Parathyroid adenoma (tissue), 2 donors: ENCODE measurements at regions not wholly inside any gene's neighbourhood (a gene's known extent, or its start where the extent isn't known, plus 50 kb on each side); places are given as distances from the start of the nearest gene placed in this dataset.
"Not testable (repeated sequence)": the region's sequence is repeated elsewhere in the genome, so short reads cannot be mapped to it uniquely, and the experiment has no call there.

Source experiments
- H2AFZ ChIP-seq: fragments of 300-600 bp; sonication (generic); one replicate; pipeline ENCODE4 v1.7.0; 2017; ENCODE audit warnings: antibody characterized with exemption, mild to moderate bottlenecking
- H3K27ac ChIP-seq: fragments of 300-600 bp; sonication (generic); one replicate; pipeline ENCODE4 v1.7.0; 2017
- H3K27me3 ChIP-seq: fragments of 300-600 bp; sonication (generic); one replicate; pipeline ENCODE4 v1.7.0; 2017; ENCODE audit warnings: low read length; ENCODE audit not compliant: control insufficient read depth, insufficient read depth
- H3K36me3 ChIP-seq: fragments of 300-600 bp; sonication (generic); one replicate; pipeline ENCODE4 v1.7.0; 2017; ENCODE audit warnings: low read length; ENCODE audit not compliant: control insufficient read depth, insufficient read depth
- H3K4me1 ChIP-seq: fragments of 300-600 bp; sonication (generic); one replicate; pipeline ENCODE4 v1.7.0; 2017; ENCODE audit warnings: control low read depth
- H3K4me2 ChIP-seq: fragments of 300-600 bp; sonication (generic); one replicate; pipeline ENCODE4 v1.7.0; 2017; ENCODE audit warnings: low read length
- H3K4me3 ChIP-seq: fragments of 300-600 bp; sonication (generic); one replicate; pipeline ENCODE4 v1.7.0; 2017; ENCODE audit warnings: low read depth, low read length
- H3K79me2 ChIP-seq: fragments of 300-600 bp; sonication (generic); one replicate; pipeline ENCODE4 v1.7.0; 2017; ENCODE audit warnings: control low read depth
- H3K9ac ChIP-seq: fragments of 300-600 bp; sonication (generic); one replicate; pipeline ENCODE4 v1.7.0; 2017; ENCODE audit warnings: mild to moderate bottlenecking
- H3K9me3 ChIP-seq: fragments of 300-600 bp; sonication (generic); one replicate; pipeline ENCODE4 v1.7.0; 2017; ENCODE audit warnings: low read length; ENCODE audit not compliant: control insufficient read depth
- CTCF ChIP-seq: fragments of 300-600 bp; sonication (generic); IDR thresholded peaks from one replicate; pipeline ENCODE4 v1.7.0; 2017; ENCODE audit warnings: antibody characterized with exemption, mild to moderate bottlenecking
- donor health status: primary hyperparathyroidism.

- Histone ChIP-seq H2AFZ (no peak overlapping the region), H3K4me1 (no peaks in the 10 kb centered on the region), H3K36me3 (no peaks in the 10 kb centered on the region), H3K79me2 (no peaks in the 10 kb centered on the region), H3K9ac (no peak overlapping the region), H3K4me3 (no peak overlapping the region), H3K27me3 (no peaks in the 10 kb centered on the region), H3K27ac (no peak overlapping the region), H3K4me2 (no peak overlapping the region), H3K9me3 (no peaks in the 10 kb centered on the region)
- no peak for TF ChIP-seq CTCF
Observed at GRCh38 chr14:94823556-94824341, 53.8 kb upstream of the GSC start.

GRCh38 chr14:94821705-94822104 lies 51.8 kb upstream of the GSC start:
- no peaks in the 10 kb centered on the region for H3K36me3 ChIP-seq
- no peaks in the 10 kb centered on the region for H3K4me1 ChIP-seq
- H3K4me2 ChIP-seq, result no peak overlapping the region
- no peaks in the 10 kb centered on the region for H3K9me3 ChIP-seq
- H3K27ac ChIP-seq, result no peak overlapping the region
- H3K79me2 ChIP-seq, result no peaks in the 10 kb centered on the region
- TF ChIP-seq CTCF, result no peak
- no peak overlapping the region for H2AFZ ChIP-seq
- no peak overlapping the region for H3K4me3 ChIP-seq
- no peaks in the 10 kb centered on the region for H3K27me3 ChIP-seq
- H3K9ac ChIP-seq, result no peak overlapping the region

- not testable (repeated sequence) for H3K4me2 ChIP-seq, H3K4me1 ChIP-seq, H3K9me3 ChIP-seq, H3K79me2 ChIP-seq, H3K27me3 ChIP-seq, H2AFZ ChIP-seq, H3K9ac ChIP-seq, H3K36me3 ChIP-seq, H3K4me3 ChIP-seq, H3K27ac ChIP-seq
Observed at GRCh38 chr14:94820932-94821331, 51.0 kb upstream of the GSC start.
